DND-41 (cell line): ENCODE measurements at regions not wholly inside any gene's neighbourhood (a gene's known extent, or its start where the extent isn't known, plus 50 kb on each side); places are given as distances from the start of the nearest gene placed in this dataset.

Experiments
- CTCF ChIP-seq: IDR thresholded peaks from 2 replicates; pipeline ENCODE4 v1.5.1; 2012; ENCODE audit warnings: borderline replicate concordance, low read length, moderate library complexity, mild to moderate bottlenecking; ENCODE audit not compliant: poor library complexity, severe bottlenecking; ENCODE audit errors: extremely low read depth
- EZH2 ChIP-seq: IDR thresholded peaks from 3 replicates; pipeline ENCODE4 v1.6.1; 2012; ENCODE audit warnings: borderline replicate concordance, low read depth, mild to moderate bottlenecking, moderate library complexity, low read length, inconsistent platforms; ENCODE audit not compliant: severe bottlenecking

- TF ChIP-seq CTCF (no peak), EZH2 (no peak)
Observed at GRCh38 chr13:31587698-31588266, 151.5 kb upstream of the RXFP2 start.
